GM21619 (cell line): ENCODE measurements at regions not wholly inside any gene's neighbourhood (a gene's known extent, or its start where the extent isn't known, plus 50 kb on each side); places are given as distances from the start of the nearest gene placed in this dataset.

ENCODE experiments used
- ATAC-seq: cut with Tn5 transposase; IDR thresholded peaks from one replicate; pipeline ENCODE4 v1.9.1; 2021; ENCODE audit not compliant: unreplicated experiment

DNA sequence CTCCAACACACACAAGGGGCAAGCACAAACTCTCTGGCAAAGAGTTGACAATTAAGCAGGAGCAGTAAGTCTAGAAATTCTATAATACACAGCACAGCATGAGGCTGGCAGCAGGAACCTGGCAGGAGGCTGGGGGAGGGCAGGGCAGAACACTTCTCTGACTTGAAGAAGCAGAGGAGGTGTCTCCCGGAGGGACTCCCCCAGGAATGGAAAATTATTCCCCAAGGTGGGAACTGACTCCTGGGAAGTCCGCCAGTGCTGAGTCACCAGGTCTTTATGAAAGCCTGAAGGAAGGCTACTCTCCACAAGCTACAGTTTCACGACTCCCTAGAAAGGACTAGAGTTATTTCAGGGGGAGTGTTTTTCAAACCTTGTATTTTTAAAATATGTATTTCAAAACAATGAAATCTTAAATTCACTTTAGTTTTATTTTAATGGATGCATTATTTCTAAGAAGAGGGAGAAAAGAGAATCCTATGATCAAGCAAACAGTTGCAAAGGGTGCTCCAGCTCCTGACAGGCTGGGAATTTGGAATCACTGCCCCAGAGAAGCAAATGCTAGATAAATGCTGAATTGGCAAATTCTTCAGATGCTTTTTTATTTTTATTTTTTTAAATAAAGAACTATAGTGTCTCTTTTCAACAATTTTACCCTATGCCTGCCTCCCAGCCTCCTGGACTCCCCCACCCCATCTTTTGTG, 192.8 kb downstream of the LY86 start:
- ATAC-seq, result no peak

DNA sequence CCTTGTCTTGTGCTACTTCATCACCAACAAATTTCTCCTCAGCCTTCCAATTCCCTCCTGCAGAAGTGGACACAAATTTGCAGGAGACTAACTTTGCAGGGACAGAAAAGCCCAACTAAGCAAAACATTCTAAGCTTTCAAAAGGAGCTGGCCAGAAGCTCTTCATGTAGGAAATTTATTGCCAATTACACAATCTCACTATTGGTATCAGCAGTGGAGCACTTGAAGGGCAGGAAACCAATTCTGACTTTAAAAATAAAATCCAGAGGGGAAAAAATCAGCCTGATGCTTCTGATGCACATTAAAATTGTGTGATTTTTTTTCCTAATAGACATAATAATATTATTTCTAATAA, 193.3 kb downstream of the LY86 start:
- no peak for ATAC-seq

DNA sequence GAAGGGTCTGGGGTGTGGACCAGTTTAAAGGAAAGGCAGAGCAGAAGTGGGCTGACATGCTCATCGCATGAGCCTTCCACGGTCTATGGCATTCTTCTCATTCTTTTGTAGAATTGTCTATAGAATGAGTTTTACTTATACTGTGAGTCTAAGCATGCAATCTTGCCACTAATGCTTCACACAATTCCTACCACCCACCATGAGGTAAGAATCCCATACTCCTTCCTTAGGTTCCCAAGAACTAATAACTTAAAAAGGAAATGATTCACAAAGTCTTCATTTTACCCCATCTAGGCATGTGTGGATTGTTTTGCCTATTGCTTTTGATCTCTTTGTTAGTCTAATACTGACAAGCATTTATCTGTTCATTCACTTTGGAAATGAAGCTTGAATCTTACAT, 195.2 kb downstream of the LY86 start:
- no peak for ATAC-seq

DNA sequence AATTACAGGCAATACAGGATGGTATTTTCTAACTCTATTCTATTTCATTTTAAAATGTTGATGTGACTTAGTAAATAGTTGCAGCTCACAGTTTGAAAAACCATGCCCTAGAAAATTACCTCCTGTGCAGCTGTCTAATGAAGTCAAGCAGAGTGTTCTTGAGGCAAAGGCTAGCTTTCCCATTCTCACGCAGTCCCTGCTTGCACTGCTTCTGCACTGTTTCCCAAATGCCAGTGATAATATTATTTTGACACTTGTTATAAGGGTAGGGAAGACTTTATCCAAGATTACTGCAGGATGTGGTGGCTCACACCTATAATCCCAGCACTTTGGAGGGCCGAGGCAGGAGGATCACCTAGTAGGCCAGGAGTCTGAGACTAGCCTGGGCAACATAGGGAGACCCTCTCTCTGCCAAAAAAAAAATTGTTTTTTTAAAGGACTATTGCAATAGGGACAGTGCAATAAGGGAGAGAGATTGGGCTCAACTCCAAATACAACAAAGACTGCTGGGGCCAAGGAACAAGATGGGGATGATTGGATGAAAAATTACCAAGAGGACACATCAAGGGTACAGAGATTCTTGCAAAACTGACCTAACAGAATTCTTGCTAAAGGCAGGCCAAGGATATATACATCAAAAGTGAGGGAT, 196.1 kb downstream of the LY86 start:
- no peak for ATAC-seq

DNA sequence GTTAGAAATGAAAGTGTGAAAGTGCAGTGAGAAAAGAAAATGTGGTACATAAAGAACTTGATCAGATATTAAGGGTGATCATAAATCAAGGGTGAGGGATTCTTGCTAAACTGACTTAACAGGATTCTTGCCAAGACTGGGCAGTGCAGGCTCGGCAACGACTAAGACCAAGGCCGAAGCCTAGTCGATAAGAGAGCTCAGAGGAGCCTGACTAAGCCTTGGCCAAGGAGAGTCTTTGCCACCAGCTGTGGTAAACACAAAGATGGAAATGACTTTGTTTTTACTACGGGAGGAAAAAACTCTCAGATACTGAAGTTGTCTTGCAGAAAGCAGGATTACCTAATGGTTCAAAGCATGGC, 196.6 kb downstream of the LY86 start:
- ATAC-seq, result no peak

DNA sequence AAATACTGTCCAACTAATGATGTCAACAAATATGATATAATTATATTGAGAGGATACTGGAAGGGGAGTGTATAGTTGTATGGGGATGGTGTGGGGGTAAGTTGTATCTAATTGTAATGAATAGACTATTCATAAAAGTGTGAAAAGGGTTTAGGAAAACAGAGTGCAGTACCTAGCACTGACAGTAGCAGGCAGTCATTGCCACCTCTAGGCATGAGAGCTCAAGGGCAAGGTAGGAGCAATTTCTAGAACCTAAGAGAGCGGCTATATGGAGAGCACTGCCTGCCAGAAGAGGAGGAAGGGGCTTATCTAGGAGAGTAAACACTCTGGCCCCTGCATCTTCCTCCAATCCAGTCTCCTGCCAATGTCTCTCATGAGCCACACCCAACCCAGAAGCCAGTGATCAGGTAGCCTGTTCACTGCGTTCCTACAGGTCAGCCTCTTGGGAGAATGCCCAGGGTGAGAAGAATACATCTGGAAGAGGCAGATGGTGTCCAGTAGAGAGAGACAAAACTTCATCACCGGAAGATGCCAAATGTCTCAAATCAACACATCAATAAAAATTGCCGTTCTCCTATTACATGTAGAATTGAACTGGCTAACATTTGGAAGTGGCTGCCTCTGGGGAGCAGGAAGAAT, 200.0 kb downstream of the LY86 start:
- peak; percentile 54 for ATAC-seq

DNA sequence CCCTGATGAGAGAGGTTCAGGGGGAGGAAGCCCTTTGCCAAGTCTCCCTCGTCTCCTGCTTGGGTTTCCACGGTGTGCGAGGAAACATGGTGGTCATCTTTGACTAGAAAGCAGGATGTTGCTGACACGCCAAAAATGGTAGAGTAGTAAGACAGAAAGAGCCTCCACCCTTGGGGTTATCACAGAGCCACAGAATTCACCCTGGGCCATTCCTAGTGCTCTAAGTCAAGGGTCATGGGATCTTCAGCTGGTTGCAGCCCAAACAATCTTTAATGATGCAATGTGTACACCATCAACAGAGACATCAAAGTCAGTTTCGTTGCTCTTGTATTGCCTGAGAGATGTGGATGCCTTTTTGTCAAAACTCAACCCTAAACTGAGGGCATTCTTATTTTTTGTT, 201.9 kb downstream of the LY86 start:
- no peak for ATAC-seq

DNA sequence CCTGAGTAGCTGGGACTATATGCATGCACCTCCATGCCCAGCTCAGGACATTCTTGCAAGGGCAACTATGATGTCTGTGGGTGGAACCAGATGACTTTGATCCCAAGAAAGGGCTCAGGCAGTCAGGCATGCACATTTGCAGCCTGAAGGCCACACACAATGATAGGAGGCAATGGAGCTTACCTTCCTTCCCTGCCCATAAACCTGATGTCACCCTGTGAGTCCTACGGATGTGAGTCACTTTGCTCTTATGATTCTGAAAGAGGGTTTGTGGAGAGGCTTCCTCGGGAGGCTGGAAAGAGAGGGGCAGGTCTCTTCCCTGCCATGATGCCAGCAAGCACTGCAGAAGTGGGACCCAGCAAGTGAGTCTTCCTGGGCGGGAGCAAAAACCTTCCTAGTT, 202.4 kb downstream of the LY86 start:
- no peak for ATAC-seq

DNA sequence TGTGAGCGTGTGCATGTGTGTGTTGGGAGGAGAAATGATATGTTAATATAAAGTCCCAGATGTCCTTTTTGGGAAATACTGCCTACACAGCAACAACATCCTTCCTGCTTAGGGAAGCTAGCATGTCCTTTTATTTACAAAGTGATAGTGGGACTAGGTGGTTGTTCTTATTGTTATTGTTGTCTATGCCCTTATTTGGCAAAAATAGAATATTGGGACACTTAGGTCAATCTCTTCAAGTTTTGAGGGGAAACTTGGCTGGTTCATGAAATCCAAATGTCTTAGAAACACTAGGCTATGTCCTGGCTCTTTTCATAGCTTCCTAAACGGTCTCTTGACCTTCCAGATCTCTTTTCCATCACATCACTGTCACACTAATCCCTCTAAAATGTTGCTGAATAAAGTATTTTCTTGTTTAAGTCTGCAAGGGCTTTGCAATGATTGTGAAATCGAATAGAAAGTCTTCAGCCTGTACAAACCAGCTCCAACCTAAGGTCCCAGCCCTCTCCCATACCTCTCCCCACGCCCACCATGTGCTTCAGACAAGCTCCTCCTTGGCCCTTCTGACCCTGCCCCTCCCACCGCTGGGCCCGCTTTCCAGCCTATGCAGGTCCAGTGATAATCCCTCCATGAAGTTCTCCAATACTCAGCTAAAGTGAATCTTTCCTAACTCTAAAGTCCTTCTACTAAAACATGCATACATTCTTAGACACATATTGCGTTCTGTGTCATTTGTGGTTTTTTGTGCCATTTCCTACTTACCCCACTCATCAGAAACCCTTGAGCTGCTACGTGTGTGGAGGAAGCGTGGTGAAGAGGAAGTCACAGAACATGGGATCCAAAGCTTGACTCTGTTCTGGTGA, 205.1 kb downstream of the LY86 start:
- ATAC-seq, result no peak

DNA sequence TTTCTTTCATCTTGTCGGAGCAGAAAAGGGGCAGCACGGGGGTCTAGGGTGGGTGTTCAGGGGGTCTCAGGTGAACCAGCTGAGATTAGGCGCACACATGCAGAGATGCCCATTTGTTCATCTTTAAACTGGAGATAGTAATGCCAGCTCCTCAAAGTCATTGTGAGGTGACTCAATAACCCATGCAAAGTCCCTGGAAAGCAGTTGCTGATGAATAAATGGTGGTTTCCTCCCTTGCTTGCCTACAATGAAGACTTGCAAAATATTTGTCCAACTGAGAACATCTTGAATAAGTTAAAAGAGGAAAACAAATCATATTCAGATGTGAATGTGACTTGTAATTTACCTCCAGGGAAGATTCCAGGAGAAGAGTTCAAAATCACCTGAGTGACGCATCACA, 206.9 kb downstream of the LY86 start:
- ATAC-seq, result no peak

DNA sequence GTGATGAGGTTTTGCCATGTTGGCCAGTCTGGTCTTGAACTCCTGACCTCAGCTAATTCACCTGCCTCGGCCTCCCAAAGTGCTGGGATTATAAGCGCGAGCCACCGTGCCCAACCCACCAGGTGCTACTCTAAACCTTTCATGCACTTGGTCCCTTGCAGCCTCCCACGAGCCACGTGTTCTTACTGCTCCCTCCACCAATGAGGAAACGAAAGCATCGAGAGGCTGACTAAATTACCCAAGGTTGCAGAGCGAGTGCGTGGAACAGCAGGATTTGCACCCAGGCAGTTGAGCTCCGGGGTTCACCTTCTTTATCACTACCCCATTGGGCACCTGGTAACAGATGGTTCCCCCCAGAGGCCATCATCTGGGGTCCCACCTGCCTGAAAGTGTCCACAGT, 208.3 kb downstream of the LY86 start:
- no peak for ATAC-seq

DNA sequence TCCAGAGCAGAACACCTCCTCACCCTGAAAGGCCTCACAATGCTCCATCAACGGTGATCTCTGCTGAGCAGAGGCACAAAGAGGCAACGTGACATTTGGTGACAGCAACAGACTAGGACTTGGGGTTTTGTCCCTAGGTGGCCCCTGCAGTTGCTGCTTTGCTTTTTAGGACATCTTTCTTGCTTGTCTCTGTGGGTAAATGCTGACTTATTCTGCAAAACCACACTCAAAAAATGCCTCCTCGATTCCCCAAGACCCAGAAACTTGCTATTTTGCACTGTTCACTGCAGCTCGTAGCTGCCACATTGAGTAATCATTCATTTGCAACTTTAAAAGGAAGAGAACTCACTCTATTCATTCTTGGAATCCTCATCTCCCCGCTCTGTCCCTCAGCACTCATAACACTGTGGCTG, 209.9 kb downstream of the LY86 start:
- ATAC-seq, result peak; percentile 44

DNA sequence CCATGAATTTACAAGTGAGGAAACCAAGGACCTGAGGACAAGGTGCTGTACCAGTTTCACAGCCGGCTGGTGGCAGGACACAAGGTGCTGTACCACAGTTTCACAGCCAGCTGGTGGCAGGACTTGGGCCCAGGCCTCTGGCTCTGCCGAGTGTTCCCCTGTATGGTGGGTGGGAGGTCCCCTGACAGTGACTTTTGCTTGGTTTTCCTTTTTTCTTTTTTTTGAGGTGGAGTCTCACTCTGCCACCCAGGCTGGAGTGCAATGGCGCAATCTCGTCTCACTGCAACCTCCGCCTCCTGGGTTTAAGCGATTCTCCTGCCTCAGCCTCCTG, 212.4 kb downstream of the LY86 start:
- no peak for ATAC-seq

DNA sequence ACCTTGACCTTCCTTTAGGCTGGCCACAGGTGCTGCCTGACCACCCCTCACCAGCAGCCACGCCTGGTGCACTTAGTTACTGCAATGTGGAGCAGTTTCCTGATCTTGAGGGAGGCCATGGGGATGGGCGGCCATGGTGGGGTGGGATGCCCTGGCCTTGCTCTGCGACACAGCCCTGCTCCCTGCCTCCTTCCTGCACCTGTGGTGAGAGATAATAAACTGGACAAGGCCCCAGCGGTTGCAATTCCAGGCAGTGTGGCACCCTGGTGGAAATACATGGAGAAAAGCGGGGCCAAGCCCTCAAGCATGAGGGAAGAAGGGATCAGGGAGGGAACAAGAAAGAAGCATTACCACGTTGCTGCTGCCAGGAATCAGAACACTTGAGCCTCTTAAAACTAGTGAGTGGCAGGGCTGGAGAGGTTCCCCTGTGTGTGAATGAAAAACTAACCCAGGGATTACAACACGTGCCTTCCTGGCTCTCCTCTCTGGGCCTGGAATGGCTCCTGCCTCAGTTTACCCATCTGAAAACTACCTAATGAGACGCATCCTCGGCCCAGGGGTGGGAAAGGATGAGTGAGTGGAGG, 213.2 kb downstream of the LY86 start:
- no peak for ATAC-seq

DNA sequence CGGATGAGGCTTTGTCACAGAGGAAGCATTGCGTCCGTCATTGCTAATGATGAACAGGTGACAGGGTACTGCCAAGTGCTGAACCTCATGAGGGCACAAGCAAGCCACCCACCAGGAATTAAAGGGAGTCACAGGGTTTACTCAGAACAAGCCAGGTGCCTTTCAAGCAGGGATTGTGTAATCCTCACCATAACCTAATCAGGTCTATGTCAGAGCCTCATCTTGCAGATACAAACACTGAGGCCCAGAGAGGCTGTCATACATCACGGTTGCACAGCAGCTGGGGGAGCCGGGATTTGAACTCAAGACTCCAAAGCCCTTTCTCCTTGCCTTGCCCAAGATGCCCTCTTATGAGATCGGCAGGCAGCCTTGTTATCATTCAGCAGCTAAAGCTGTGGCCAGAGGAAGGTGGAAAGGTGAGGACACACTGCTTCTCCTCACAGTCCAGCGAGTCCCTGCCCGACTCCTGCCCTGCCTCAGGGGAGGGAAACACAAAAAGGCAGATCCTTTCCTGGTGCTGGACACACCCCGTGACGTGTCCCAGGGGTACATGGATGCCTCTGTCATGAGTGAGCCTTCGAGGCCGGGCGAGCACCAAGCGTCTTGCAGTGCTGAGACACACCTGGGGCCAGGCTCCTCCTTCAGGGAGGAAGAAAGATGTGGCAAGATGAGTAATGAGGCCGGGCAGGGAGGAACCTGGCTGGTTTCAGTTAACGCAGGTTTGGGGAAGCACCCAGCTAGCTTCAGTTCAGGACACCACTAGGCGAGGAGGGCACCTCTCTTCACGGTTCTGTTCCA, 214.9 kb downstream of the LY86 start:
- peak; percentile 64 for ATAC-seq

DNA sequence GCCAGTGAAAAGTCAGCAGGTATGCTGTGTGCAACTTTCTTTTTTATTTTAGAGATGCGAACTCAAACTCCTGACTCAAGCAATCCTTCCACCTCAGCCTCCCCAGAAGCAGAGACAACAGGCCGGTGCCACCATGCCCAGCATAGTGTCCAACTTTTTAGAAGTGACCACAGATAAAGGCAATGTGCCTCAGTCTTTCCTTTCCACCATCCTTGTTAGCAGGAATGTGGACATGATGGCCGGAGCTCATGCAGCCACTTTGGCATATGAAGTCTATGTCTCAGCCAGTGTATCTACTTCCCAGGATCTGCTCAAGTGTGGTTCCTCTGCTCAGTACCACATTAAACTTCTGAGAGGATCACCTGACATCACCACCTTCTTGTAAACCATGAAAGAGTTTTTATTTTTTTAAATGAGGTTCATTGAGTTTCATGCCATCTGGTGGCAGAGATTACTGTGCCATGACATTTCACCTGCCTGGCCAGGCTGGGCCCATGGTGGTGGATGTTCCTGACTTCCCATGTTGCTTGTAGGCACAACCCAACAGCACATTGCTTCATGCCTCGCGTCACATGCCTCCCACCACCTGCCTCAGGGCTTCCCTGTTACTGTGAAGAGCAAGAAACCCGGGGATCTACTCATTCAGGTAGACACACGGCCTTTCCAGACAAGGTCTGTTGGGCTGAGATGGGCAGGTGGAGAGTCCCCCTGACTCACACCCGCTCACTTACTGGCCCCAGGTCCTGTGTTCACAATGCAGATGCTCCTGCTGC, 216.5 kb downstream of the LY86 start:
- ATAC-seq, result no peak

DNA sequence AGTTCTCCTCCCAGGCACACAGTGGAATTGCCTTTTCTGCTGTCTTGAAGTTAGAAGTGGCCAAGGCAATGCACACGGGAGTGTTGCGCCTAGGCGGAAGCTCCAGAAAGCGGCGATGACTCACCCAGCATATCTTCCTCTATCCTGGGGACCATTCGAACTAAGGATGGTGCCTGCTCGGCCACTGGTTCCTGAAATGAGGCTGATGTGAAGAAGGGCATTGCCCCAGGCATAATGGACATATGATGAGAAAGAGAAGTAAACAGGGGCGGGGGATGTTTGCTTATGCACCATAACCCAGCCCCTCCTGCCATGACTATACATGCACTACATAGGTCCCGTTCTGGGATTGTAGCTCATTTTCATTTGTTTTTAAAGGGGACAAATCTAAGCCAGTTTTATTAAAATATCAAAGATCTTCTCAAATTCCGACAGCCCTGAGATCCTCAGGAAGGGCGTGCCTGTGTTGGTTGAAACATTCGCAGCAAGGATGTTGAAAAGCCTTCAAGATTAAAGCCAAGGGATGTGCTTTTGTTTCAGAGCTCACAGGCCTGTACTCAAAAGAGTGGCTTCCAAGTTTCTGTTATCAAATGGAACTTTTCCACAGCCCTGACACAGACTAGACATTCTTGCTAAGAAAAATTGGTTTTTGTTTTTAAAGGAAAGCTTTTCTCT, 218.5 kb downstream of the LY86 start:
- no peak for ATAC-seq

DNA sequence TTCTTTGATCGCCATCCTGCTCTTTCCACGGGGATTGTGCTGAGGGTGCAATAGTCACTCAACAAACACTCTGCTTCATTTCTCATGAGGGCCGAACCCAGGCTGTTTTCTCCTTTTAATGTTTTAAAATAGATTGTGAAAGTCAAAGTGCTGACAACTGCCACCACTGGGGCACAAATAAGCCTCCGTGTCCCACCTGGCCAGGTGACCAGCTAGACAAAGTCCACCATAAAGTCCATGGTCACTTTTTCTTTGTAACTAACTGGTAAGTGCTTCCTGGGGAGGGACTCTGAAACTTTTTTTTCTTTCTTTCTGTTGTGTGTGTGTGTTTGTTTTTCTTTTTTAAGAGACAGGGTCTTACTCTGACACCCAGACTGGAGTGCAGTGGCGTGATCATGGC, 219.8 kb downstream of the LY86 start:
- no peak for ATAC-seq

DNA sequence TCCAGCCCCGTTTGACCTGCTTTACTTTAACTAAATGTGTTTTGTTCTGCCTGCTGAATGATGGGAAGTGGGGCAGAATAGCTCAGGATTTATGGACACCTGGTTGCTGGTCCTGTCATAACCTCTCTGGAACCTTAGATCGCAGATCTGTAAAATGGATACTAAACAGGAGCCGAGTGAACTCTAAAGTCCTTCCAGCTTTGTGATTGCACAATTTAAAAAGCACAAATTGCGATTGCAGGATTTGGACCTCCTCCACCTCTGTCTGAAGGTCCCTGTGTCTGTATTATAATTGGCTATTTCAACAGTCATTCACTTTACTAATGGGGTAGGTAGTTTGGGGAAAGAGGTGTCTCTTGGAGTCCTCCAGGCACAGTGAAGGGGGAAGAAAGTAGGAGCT, 220.4 kb downstream of the LY86 start:
- no peak for ATAC-seq
